SU-DHL-6 (cell line): ENCODE measurements at regions not wholly inside any gene's neighbourhood (a gene's known extent, or its start where the extent isn't known, plus 50 kb on each side); places are given as distances from the start of the nearest gene placed in this dataset.

Source experiments
- H2AFZ ChIP-seq: fragments of 200-600 bp; sonication (generic); 2 replicates; pipeline ENCODE4 v1.6.1; 2014; ENCODE audit warnings: low read depth, mild to moderate bottlenecking, moderate library complexity, mixed read lengths, antibody characterized with exemption, low read length; ENCODE audit not compliant: severe bottlenecking
- H3F3A ChIP-seq: fragments of 200-600 bp; shearing (Covaris generic); 2 replicates; pipeline ENCODE4 v1.6.0; 2016; ENCODE audit warnings: antibody characterized with exemption, mild to moderate bottlenecking; ENCODE audit not compliant: insufficient read depth
- H3K27ac ChIP-seq: fragments of 200-600 bp; sonication (generic); 2 replicates; pipeline ENCODE4 v1.5.1; 2016; ENCODE audit warnings: low read depth, mild to moderate bottlenecking, low read length, moderate library complexity, mixed read lengths
- H3K27me3 ChIP-seq: fragments of 200-600 bp; sonication (generic), shearing (Covaris generic); 2 replicates; pipeline ENCODE4 v1.6.0; 2014; ENCODE audit warnings: mild to moderate bottlenecking, low read length
- H3K36me3 ChIP-seq: fragments of 200-600 bp; sonication (generic); 2 replicates; pipeline ENCODE4 v1.6.1; 2014; ENCODE audit warnings: mild to moderate bottlenecking, low read length, mixed read lengths
- H3K4me2 ChIP-seq: fragments of 300-600, 200-600 bp; shearing (Covaris generic), sonication (generic); 2 replicates; pipeline ENCODE4 v1.6.0; 2014; ENCODE audit warnings: low read length, low read depth, mild to moderate bottlenecking; ENCODE audit not compliant: poor library complexity, severe bottlenecking
- H3K4me3 ChIP-seq: fragments of 200-600 bp; sonication (generic); 2 replicates; pipeline ENCODE4 v1.5.1; 2014; ENCODE audit warnings: antibody characterized with exemption, low read length, mild to moderate bottlenecking, mixed read lengths; ENCODE audit not compliant: insufficient read depth, poor library complexity, severe bottlenecking
- H3K79me2 ChIP-seq: fragments of 200-600 bp; sonication (generic); 2 replicates; pipeline ENCODE4 v1.6.1; 2014; ENCODE audit warnings: mild to moderate bottlenecking, low read length, moderate library complexity; ENCODE audit not compliant: insufficient read depth
- H3K9ac ChIP-seq: fragments of 200-600 bp; sonication (generic); 2 replicates; pipeline ENCODE4 v1.7.0; 2014; ENCODE audit warnings: mild to moderate bottlenecking, low read length
- H3K9me2 ChIP-seq: fragments of 200-600 bp; sonication (generic); replicated peaks from 2 replicates; pipeline ENCODE4 v1.6.1; 2014; ENCODE audit warnings: low read length; ENCODE audit not compliant: insufficient read depth
- H3K9me3 ChIP-seq: fragments of 200-600 bp; sonication (generic); 2 replicates; pipeline ENCODE4 v1.6.1; 2014; ENCODE audit warnings: low read length, mixed read lengths; ENCODE audit not compliant: insufficient read depth
- H4K20me1 ChIP-seq: fragments of 200-600 bp; sonication (generic); 2 replicates; pipeline ENCODE4 v1.6.1; 2014; ENCODE audit warnings: low read depth, mild to moderate bottlenecking, antibody characterized with exemption, low read length, moderate library complexity, mixed read lengths
- CTCF ChIP-seq: fragments of 200-600 bp; sonication (generic); IDR thresholded peaks from one replicate; pipeline ENCODE4 v1.5.1; 2017; ENCODE audit warnings: antibody characterized with exemption, mild to moderate bottlenecking, low read length, moderate library complexity; ENCODE audit not compliant: insufficient read depth, poor library complexity, severe bottlenecking
- EZH2phosphoT487 ChIP-seq: fragments of 200-600 bp; sonication (generic), shearing (Covaris generic); conservative IDR thresholded peaks from 2 replicates; pipeline ENCODE4 v1.6.1; 2018; ENCODE audit warnings: mild to moderate bottlenecking, antibody characterized with exemption, low read length, moderate library complexity, mixed read lengths

GRCh38 chr5:119896826-119897536 lies 267.6 kb downstream of the FAM170A start:
- H3K27ac ChIP-seq, result no peak overlapping the region
- no peak overlapping the region for H3K9ac ChIP-seq
- no peak for TF ChIP-seq EZH2phosphoT487
- TF ChIP-seq CTCF, result no peak
- H2AFZ ChIP-seq, result no peak overlapping the region
- no peaks in the 10 kb centered on the region for H3K27me3 ChIP-seq
- H3K4me3 ChIP-seq, result no peak overlapping the region
- no peaks in the 10 kb centered on the region for H4K20me1 ChIP-seq
- no peaks in the 10 kb centered on the region for H3K79me2 ChIP-seq
- H3K9me2 ChIP-seq, result no peaks in the 10 kb centered on the region
- H3F3A ChIP-seq, result no peaks in the 10 kb centered on the region
- no peaks in the 10 kb centered on the region for H3K36me3 ChIP-seq
- H3K4me2 ChIP-seq, result no peak overlapping the region
- no peaks in the 10 kb centered on the region for H3K9me3 ChIP-seq

- TF ChIP-seq EZH2phosphoT487, result no peak
- H3K4me2 ChIP-seq, result no peak overlapping the region
- no peak overlapping the region for H2AFZ ChIP-seq
Observed at GRCh38 chr5:119897537-119898370, 268.4 kb downstream of the FAM170A start.

GRCh38 chr5:119899981-119900380 lies 270.6 kb downstream of the FAM170A start:
- H3K27me3 ChIP-seq, result no peaks in the 10 kb centered on the region
- no peaks in the 10 kb centered on the region for H3K36me3 ChIP-seq
- TF ChIP-seq CTCF (no peak), EZH2phosphoT487 (no peak)
- H4K20me1 ChIP-seq, result no peaks in the 10 kb centered on the region
- H3K4me2 ChIP-seq, result no peak overlapping the region
- no peaks in the 10 kb centered on the region for H3K9me2 ChIP-seq
- no peaks in the 10 kb centered on the region for H3K9me3 ChIP-seq
- no peak overlapping the region for H3K9ac ChIP-seq
- no peaks in the 10 kb centered on the region for H3F3A ChIP-seq
- no peak overlapping the region for H3K27ac ChIP-seq
- no peak overlapping the region for H2AFZ ChIP-seq
- H3K79me2 ChIP-seq, result no peaks in the 10 kb centered on the region
- H3K4me3 ChIP-seq, result no peak overlapping the region

More at GRCh38 chr5:119897537-119898370, 268.4 kb downstream of the FAM170A start:
- no peaks in the 10 kb centered on the region for H3F3A ChIP-seq
- H3K9me2 ChIP-seq, result no peaks in the 10 kb centered on the region
- no peaks in the 10 kb centered on the region for H3K9me3 ChIP-seq
- H3K27ac ChIP-seq, result no peak overlapping the region
- H3K9ac ChIP-seq, result no peak overlapping the region
- no peaks in the 10 kb centered on the region for H3K36me3 ChIP-seq
- H3K79me2 ChIP-seq, result no peaks in the 10 kb centered on the region
- H4K20me1 ChIP-seq, result no peaks in the 10 kb centered on the region
- no peak overlapping the region for H3K4me3 ChIP-seq
- no peaks in the 10 kb centered on the region for H3K27me3 ChIP-seq

- Histone ChIP-seq H3K27me3 (no peaks in the 10 kb centered on the region), H3K27ac (no peak overlapping the region), H3K9me3 (no peaks in the 10 kb centered on the region), H3K9me2 (no peaks in the 10 kb centered on the region; the same call in 1 of the 2 replicates), H3K36me3 (no peaks in the 10 kb centered on the region), H3K79me2 (no peaks in the 10 kb centered on the region), H3K4me2 (no peak overlapping the region), H4K20me1 (no peaks in the 10 kb centered on the region), H3F3A (no peaks in the 10 kb centered on the region), H3K4me3 (no peak overlapping the region), H2AFZ (no peak overlapping the region), H3K9ac (no peak overlapping the region)
- no peak for TF ChIP-seq EZH2phosphoT487
- no peak for TF ChIP-seq CTCF
Observed at GRCh38 chr5:119902593-119902992, 273.2 kb downstream of the FAM170A start.
